ENCODE measurements at regions not wholly inside any gene's neighbourhood (a gene's known extent, or its start where the extent isn't known, plus 50 kb on each side); places are given as distances from the start of the nearest gene placed in this dataset.

DNA sequence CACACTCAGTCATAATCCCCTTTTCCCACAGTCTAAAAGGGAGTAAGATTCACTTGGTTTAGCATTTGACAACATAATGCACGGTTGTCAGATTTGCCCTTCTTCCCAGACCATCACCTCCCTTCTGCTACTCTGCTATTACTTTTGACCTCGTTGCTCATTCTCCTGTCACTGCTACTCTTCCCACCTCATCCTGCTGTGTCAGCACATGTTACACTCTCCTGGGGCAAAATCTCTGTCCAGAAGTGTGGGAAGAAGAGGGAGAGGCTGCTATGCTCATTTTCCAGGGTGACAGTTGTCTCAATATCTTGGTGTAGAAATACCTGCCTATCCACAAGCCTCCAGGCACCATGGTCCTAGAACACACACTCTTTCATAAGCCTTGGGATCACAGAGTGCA is 449.9 kb upstream of the PIK3R1 start:
- TF ChIP-seq GATA3 (IDR thresholded peaks at IDR 0.05; ENCODE audit: low read depth, low read length) (no peak), GATA2 (IDR thresholded peaks at IDR 0.05; ENCODE audit: low read depth, low read length) (no peak)
